ENCODE measurements at regions not wholly inside any gene's neighbourhood (a gene's known extent, or its start where the extent isn't known, plus 50 kb on each side); places are given as distances from the start of the nearest gene placed in this dataset.

GRCh38 chr14:86613786-86614185 lies 1083.8 kb downstream of the FLRT2 start:
- TF ChIP-seq POLR2A (IDR thresholded peaks at IDR 0.05; ENCODE audit: extremely low read depth, insufficient read length): no peak
- TF ChIP-seq CTCF (IDR thresholded peaks at IDR 0.05; ENCODE audit: low read depth, low read length): no peak
- TF ChIP-seq MAX (IDR thresholded peaks at IDR 0.05; ENCODE audit: low read depth, low read length): no peak
- TF ChIP-seq MYC (IDR thresholded peaks at IDR 0.05; ENCODE audit: low read depth, low read length): no peak

Measured in NB4 (cell line).